H1 (cell line): ENCODE measurements at regions not wholly inside any gene's neighbourhood (a gene's known extent, or its start where the extent isn't known, plus 50 kb on each side); places are given as distances from the start of the nearest gene placed in this dataset.

ENCODE experiments used
- CTCF ChIA-PET: fragments of 300-600 bp; sonication (Branson Sonifier 250); formaldehyde crosslinking; loops from one replicate; lab custom pipeline; 2021; ENCODE audit not compliant: partially characterized antibody; lab: Charles Lee
- POLR2A ChIA-PET: fragments of 300-600 bp; sonication (Branson Sonifier 250); formaldehyde crosslinking; loops from one replicate; lab custom pipeline; 2021; ENCODE audit warnings: inconsistent platforms; ENCODE audit not compliant: partially characterized antibody; lab: Charles Lee
- DNase-seq, 2 experiments: peaks; one replicate each; pipeline versions ENCODE4 v3.0.0 to v3.0.0-alpha.2; 2010 to 2022; ENCODE audit warnings: low spot score in 2 of 2, low read depth in 1 of 2, mixed read lengths in 1 of 2
- FAIRE-seq: peaks from 2 replicates; lab custom pipeline; 2011; peaks lifted over from hg19 to GRCh38; lab: Jason Lieb, UNC
- H2AFZ ChIP-seq: 2 replicates; pipeline ENCODE4 v1.8.1; 2012; ENCODE audit warnings: low read length, inconsistent platforms
- H2AK5ac ChIP-seq: 2 replicates; pipeline ENCODE4 v1.6.1; 2013; ENCODE audit warnings: low read depth, low read length
- H2BK120ac ChIP-seq: replicated peaks from 2 replicates; pipeline ENCODE3; 2013; ENCODE audit warnings: low read depth, low read length, inconsistent platforms
- H2BK12ac ChIP-seq: 2 replicates; pipeline ENCODE4 v1.6.1; 2013; ENCODE audit warnings: low read depth, low read length
- H2BK15ac ChIP-seq: 2 replicates; pipeline ENCODE4 v1.6.1; 2013; ENCODE audit warnings: low read length
- H2BK20ac ChIP-seq: 2 replicates; pipeline ENCODE4 v1.6.1; 2013; ENCODE audit warnings: low read length
- H2BK5ac ChIP-seq: 2 replicates; pipeline ENCODE4 v1.6.1; 2013; ENCODE audit warnings: low read depth, low read length
- H3K14ac ChIP-seq: 2 replicates; pipeline ENCODE4 v1.6.1; 2013; ENCODE audit warnings: inconsistent platforms; ENCODE audit not compliant: insufficient read length
- H3K18ac ChIP-seq: 2 replicates; pipeline ENCODE4 v1.6.1; 2013; ENCODE audit warnings: low read length; ENCODE audit errors: extremely low read depth
- H3K23ac ChIP-seq: 2 replicates; pipeline ENCODE4 v1.6.1; 2013; ENCODE audit warnings: inconsistent platforms; ENCODE audit not compliant: insufficient read length
- H3K23me2 ChIP-seq: 2 replicates; pipeline ENCODE4 v1.6.1; 2013; ENCODE audit warnings: low read depth, low read length
- H3K27ac ChIP-seq: 2 replicates; pipeline ENCODE4 v1.6.1; 2011; ENCODE audit warnings: low read depth, low read length, inconsistent platforms
- H3K27me3 ChIP-seq, 4 experiments: replicated peaks in 1 of 4; 1 replicate in 1 of 4; 2 replicates in 3 of 4; pipeline versions ENCODE4 v1.6.1 to v1.8.1; 2011 to 2013; ENCODE audit warnings: low read length in 3 of 4, mild to moderate bottlenecking in 3 of 4, inconsistent platforms in 2 of 4, mixed read lengths in 2 of 4, moderate library complexity in 1 of 4; ENCODE audit not compliant: control insufficient read depth in 3 of 4, insufficient read depth in 3 of 4; ENCODE audit errors: extremely low read depth in 1 of 4
- H3K36me3 ChIP-seq, 4 experiments: 2 replicates each; pipeline versions ENCODE4 v1.6.1 to v1.8.1; 2011 to 2013; ENCODE audit warnings: mild to moderate bottlenecking in 4 of 4, low read length in 3 of 4, moderate library complexity in 2 of 4, control low read depth in 1 of 4, inconsistent platforms in 1 of 4; ENCODE audit not compliant: insufficient read depth in 4 of 4, control insufficient read depth in 2 of 4
- H3K4ac ChIP-seq: replicated peaks from 2 replicates; pipeline ENCODE3; 2013; ENCODE audit warnings: low read length, low read depth, mixed read lengths, inconsistent platforms; ENCODE audit not compliant: insufficient read length
- H3K4me1 ChIP-seq, 4 experiments: replicated peaks in 1 of 4; 1 replicate in 1 of 4; 2 replicates in 3 of 4; pipeline versions ENCODE4 v1.6.1 to v1.8.1; 2011 to 2013; ENCODE audit warnings: low read length in 3 of 4, inconsistent platforms in 2 of 4, mixed read lengths in 1 of 4; ENCODE audit not compliant: insufficient read depth in 4 of 4, control insufficient read depth in 3 of 4
- H3K4me2 ChIP-seq, 2 experiments: 2 replicates each; pipeline versions ENCODE4 v1.6.1 to v1.8.1; 2011 to 2013; ENCODE audit warnings: low read depth in 2 of 2, low read length in 2 of 2, control low read depth in 1 of 2, inconsistent platforms in 1 of 2, mild to moderate bottlenecking in 1 of 2; ENCODE audit not compliant: insufficient read depth in 1 of 2
- H3K4me3 ChIP-seq, 4 experiments: fragments of 200-600, 300-600 bp in 1 of 4; sonication (generic), shearing (Covaris generic), sonication (Bioruptor Twin) in 1 of 4; 2 replicates each; pipeline versions ENCODE4 v1.5.1 to v1.8.1; 2011 to 2016; ENCODE audit warnings: low read length in 4 of 4, low read depth in 3 of 4, control low read depth in 2 of 4, inconsistent platforms in 2 of 4, mild to moderate bottlenecking in 2 of 4, mixed read lengths in 1 of 4, moderate library complexity in 1 of 4; ENCODE audit not compliant: insufficient read depth in 2 of 4; ENCODE audit errors: extremely low read depth in 1 of 4
- H3K56ac ChIP-seq: replicated peaks from 2 replicates; pipeline ENCODE3; 2013; ENCODE audit warnings: low read depth, mild to moderate bottlenecking, mixed read lengths, low read length, inconsistent platforms; ENCODE audit not compliant: insufficient read length
- H3K79me1 ChIP-seq: 2 replicates; pipeline ENCODE4 v1.6.1; 2013; ENCODE audit warnings: low read depth, low read length, control low read depth
- H3K79me2 ChIP-seq, 2 experiments: 2 replicates each; pipeline versions ENCODE4 v1.6.1 to v1.8.1; 2012 to 2013; ENCODE audit warnings: low read length in 2 of 2, mild to moderate bottlenecking in 2 of 2, inconsistent platforms in 1 of 2; ENCODE audit not compliant: insufficient read depth in 2 of 2, control insufficient read depth in 1 of 2
- H3K9ac ChIP-seq, 4 experiments: replicated peaks in 1 of 4; 1 replicate in 1 of 4; 2 replicates in 3 of 4; pipeline versions ENCODE4 v1.6.1 to v1.8.1; 2011 to 2013; ENCODE audit warnings: low read depth in 3 of 4, low read length in 3 of 4, control low read depth in 2 of 4, mild to moderate bottlenecking in 2 of 4, moderate library complexity in 2 of 4, inconsistent platforms in 1 of 4; ENCODE audit errors: extremely low read depth in 1 of 4
- H3K9me3 ChIP-seq, 2 experiments: 2 replicates each; pipeline versions ENCODE4 v1.6.1 to v1.8.1; 2012 to 2013; ENCODE audit warnings: mild to moderate bottlenecking in 2 of 2, moderate library complexity in 2 of 2, control low read depth in 1 of 2, inconsistent platforms in 1 of 2, low read depth in 1 of 2, low read length in 1 of 2, mixed read lengths in 1 of 2; ENCODE audit not compliant: insufficient read depth in 2 of 2
- H4K20me1 ChIP-seq, 2 experiments: replicated peaks in 1 of 2; 2 replicates each; pipeline versions ENCODE3 to v1.8.1; 2011 to 2013; ENCODE audit warnings: inconsistent platforms in 2 of 2, low read length in 2 of 2, mild to moderate bottlenecking in 1 of 2; ENCODE audit not compliant: insufficient read depth in 2 of 2, control insufficient read depth in 1 of 2
- H4K5ac ChIP-seq: 2 replicates; pipeline ENCODE4 v1.6.1; 2013; ENCODE audit warnings: low read length, low read depth, mixed read lengths, inconsistent platforms; ENCODE audit not compliant: insufficient read length
- H4K8ac ChIP-seq: 2 replicates; pipeline ENCODE4 v1.8.0; 2013; ENCODE audit warnings: mild to moderate bottlenecking, moderate library complexity, low read length, inconsistent platforms; ENCODE audit not compliant: insufficient read depth; ENCODE audit errors: extremely low read depth
- H4K91ac ChIP-seq: replicated peaks from 2 replicates; pipeline ENCODE3; 2013; ENCODE audit warnings: low read length, mixed read lengths, inconsistent platforms; ENCODE audit not compliant: insufficient read length
- CBX5 ChIP-seq: fragments of 300-800, 300-1000 bp; sonication (generic); IDR thresholded peaks from 2 replicates; pipeline ENCODE4 v1.7.1; 2016; ENCODE audit warnings: antibody characterized with exemption, low read length, low read depth
- CHD1 ChIP-seq: IDR thresholded peaks from 2 replicates; pipeline ENCODE4 v1.6.1; 2012; ENCODE audit warnings: low read depth, low read length, improper control_type of control experiment
- CREB1 ChIP-seq: IDR thresholded peaks from 2 replicates; pipeline ENCODE4 v1.6.1; 2012; ENCODE audit warnings: inconsistent platforms
- CTCF ChIP-seq, 3 experiments: IDR thresholded peaks; 1 replicate in 2 of 3; 2 replicates in 1 of 3; pipeline versions ENCODE4 v1.5.1 to v1.6.1; 2011; ENCODE audit warnings: low read length in 3 of 3, mild to moderate bottlenecking in 3 of 3, inconsistent platforms in 2 of 3, low read depth in 1 of 3, moderate library complexity in 1 of 3; ENCODE audit not compliant: insufficient read depth in 1 of 3; ENCODE audit errors: control extremely low read depth in 1 of 3
- HDAC2 ChIP-seq, 2 experiments: fragments of 300-600 bp in 1 of 2; sonication (generic) in 1 of 2; IDR thresholded peaks; 2 replicates each; pipeline ENCODE4 v1.6.1; 2011 to 2012; ENCODE audit warnings: low read depth in 2 of 2, low read length in 2 of 2, mild to moderate bottlenecking in 2 of 2, moderate library complexity in 2 of 2, borderline replicate concordance in 1 of 2, inconsistent platforms in 1 of 2
- KDM4A ChIP-seq: IDR thresholded peaks from one replicate; pipeline ENCODE4 v1.7.1; 2012; ENCODE audit warnings: low read depth, mild to moderate bottlenecking, moderate library complexity, low read length, inconsistent platforms; ENCODE audit not compliant: severe bottlenecking
- POLR2AphosphoS5 ChIP-seq: IDR thresholded peaks from 2 replicates; pipeline ENCODE4 v1.6.1; 2011; ENCODE audit warnings: low read depth, low read length
- POU5F1 ChIP-seq: IDR thresholded peaks from 2 replicates; pipeline ENCODE4 v1.6.1; 2011; ENCODE audit warnings: low read depth, mild to moderate bottlenecking, low read length, moderate library complexity
- RAD21 ChIP-seq, 2 experiments: IDR thresholded peaks in 1 of 2; conservative IDR thresholded peaks in 1 of 2; 2 replicates each; pipeline ENCODE4 v1.6.1; 2011; ENCODE audit warnings: low read depth in 2 of 2, low read length in 2 of 2, improper control_type of control experiment in 1 of 2, inconsistent platforms in 1 of 2, mild to moderate bottlenecking in 1 of 2, moderate library complexity in 1 of 2
- RXRA ChIP-seq: IDR thresholded peaks from 2 replicates; pipeline ENCODE4 v1.6.1; 2011; ENCODE audit warnings: low read depth, mild to moderate bottlenecking, low read length, moderate library complexity; ENCODE audit not compliant: insufficient read depth
- SP1 ChIP-seq: IDR thresholded peaks from 2 replicates; pipeline ENCODE4 v1.6.1; 2011; ENCODE audit warnings: low read depth, low read length
- SP4 ChIP-seq: IDR thresholded peaks from 2 replicates; pipeline ENCODE4 v1.6.1; 2012; ENCODE audit warnings: low read length, inconsistent platforms
- WGBS, 2 experiments: shearing (Covaris generic) in 1 of 2; methylation state at CpG; one replicate each; pipeline versions ENCODE4 v1.1.6 to v1.1.7; 2013 to 2015; ENCODE audit warnings: low lambda C conversion rate in 2 of 2, mixed read lengths in 2 of 2, inconsistent platforms in 1 of 2, low coverage in 1 of 2, missing lambda C conversion rate in 1 of 2; ENCODE audit not compliant: insufficient replicate concordance in 2 of 2, insufficient coverage in 1 of 2, insufficient read length in 1 of 2; ENCODE audit errors: extremely low coverage in 1 of 2, missing lambda C conversion rate in 1 of 2; 5-methylcytosine and 5-hydroxymethylcytosine counted together

GRCh38 chr5:158349987-158350386 lies 491.0 kb upstream of the CLINT1 start:
- Histone ChIP-seq H3K18ac (no peak overlapping the region), H2BK15ac (no peak overlapping the region), H3K9ac (no peak overlapping the region), H3K4me1 (peaks cover 0 to 5% (median 0%) of the 10 kb centered on the region in 4 experiments; a peak in 2 of 7 replicates), H3K27ac (no peak overlapping the region), H3K23ac (no peak overlapping the region), H3K4me2 (no peak overlapping the region), H2AFZ (no peak overlapping the region), H3K36me3 (no peaks in the 10 kb centered on the region), H4K5ac (no peak overlapping the region), H3K27me3 (no peaks in the 10 kb centered on the region), H3K79me2 (no peaks in the 10 kb centered on the region), H4K8ac (no peak overlapping the region), H4K91ac (no peak overlapping the region), H3K4ac (no peak overlapping the region), H3K4me3 (no peak overlapping the region), H3K14ac (no peak overlapping the region), H3K79me1 (no peaks in the 10 kb centered on the region), H3K56ac (no peak overlapping the region), H2BK5ac (no peak overlapping the region), H4K20me1 (no peaks in the 10 kb centered on the region), H2BK20ac (no peak overlapping the region), H2BK120ac (no peak overlapping the region), H3K9me3 (0 out of 4 replicates have a peak, but pooled peaks cover 0 to 5% of the 10 kb centered on the region in 2 experiments), H3K23me2 (no peaks in the 10 kb centered on the region), H2AK5ac (no peak overlapping the region), H2BK12ac (no peak overlapping the region)
- 84% methylated on average over 6 of the region's 6 CpGs; no CpG with 5 or more reads in 1 of the 2 experiments for WGBS, 2 experiments
- DNase-seq (no peak), FAIRE-seq (no peak)
- POLR2A ChIA-PET = no interaction called here
- CTCF ChIA-PET = no interaction called here
- TF ChIP-seq RXRA (no peak), RAD21 (IDR thresholded peaks at IDR 0.05 in 1 of 2, conservative IDR thresholded peaks at IDR 0.05 in 1 of 2; ENCODE audit: low read depth in 2 of 2, low read length in 2 of 2) (no peak), HDAC2 (IDR thresholded peaks at IDR 0.05; ENCODE audit: borderline replicate concordance in 1 of 2, low read depth in 2 of 2, low read length in 2 of 2) (no peak), CHD1 (no peak), KDM4A (no peak), CBX5 (no peak), SP4 (no peak), CTCF (IDR thresholded peaks at IDR 0.05; ENCODE audit: control extremely low read depth in 1 of 3, insufficient read depth in 1 of 3, low read depth in 1 of 3, low read length in 3 of 3) (no peak), POLR2AphosphoS5 (no peak), SP1 (no peak), POU5F1 (no peak), CREB1 (no peak)
